Neuron (in vitro differentiated cells): ENCODE measurements at regions not wholly inside any gene's neighbourhood (a gene's known extent, or its start where the extent isn't known, plus 50 kb on each side); places are given as distances from the start of the nearest gene placed in this dataset.

ENCODE experiments used
- H2AFZ ChIP-seq: one replicate; pipeline ENCODE4 v1.6.1; 2013; ENCODE audit warnings: low read depth, mild to moderate bottlenecking, inconsistent platforms, low read length, moderate library complexity
- H3K27me3 ChIP-seq: one replicate; pipeline ENCODE4 v1.6.1; 2013; ENCODE audit warnings: low read length; ENCODE audit not compliant: insufficient read depth
- H3K36me3 ChIP-seq: one replicate; pipeline ENCODE4 v1.6.1; 2013; ENCODE audit warnings: low read length; ENCODE audit not compliant: insufficient read depth
- H3K4me1 ChIP-seq: one replicate; pipeline ENCODE4 v1.6.1; 2013; ENCODE audit warnings: low read length; ENCODE audit not compliant: insufficient read depth
- H3K4me3 ChIP-seq: 2 replicates; pipeline ENCODE4 v1.5.1; 2013; ENCODE audit warnings: mild to moderate bottlenecking, low read length, moderate library complexity
- H3K9me3 ChIP-seq: one replicate; pipeline ENCODE4 v1.6.1; 2013; ENCODE audit warnings: low read length

GRCh38 chr10:111161109-111161874 lies 84.5 kb downstream of the ADRA2A start:
- Histone ChIP-seq H3K36me3 (no peaks in the 10 kb centered on the region), H3K9me3 (no peaks in the 10 kb centered on the region), H3K4me3 (no peak overlapping the region), H2AFZ (no peak overlapping the region), H3K4me1 (no peaks in the 10 kb centered on the region), H3K27me3 (no peaks in the 10 kb centered on the region)

DNA sequence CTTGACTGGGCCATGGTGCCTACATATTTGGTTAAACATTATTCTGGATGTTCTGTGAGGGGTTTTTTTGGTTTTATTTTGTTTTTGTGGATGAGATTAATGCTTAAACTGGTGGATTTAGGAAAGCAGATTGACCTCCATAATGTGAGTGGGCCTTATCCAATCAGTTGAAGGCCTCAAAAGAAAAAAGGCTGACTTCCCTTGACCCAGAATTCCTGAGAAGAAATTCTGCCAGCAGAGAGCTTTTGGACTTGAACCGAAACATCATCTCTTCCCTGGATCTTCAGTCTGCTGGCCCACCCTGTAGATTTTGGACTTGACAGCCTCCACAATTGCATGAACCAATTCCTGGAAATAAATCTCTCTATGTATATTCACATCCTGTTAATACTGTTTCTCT lies 94.4 kb downstream of the ADRA2A start:
- Histone ChIP-seq H3K9me3 (no peaks in the 10 kb centered on the region), H2AFZ (no peak overlapping the region)

GRCh38 chr10:111175787-111176186 lies 99.0 kb downstream of the ADRA2A start:
- Histone ChIP-seq H3K27me3 (no peaks in the 10 kb centered on the region), H2AFZ (no peak overlapping the region), H3K9me3 (no peaks in the 10 kb centered on the region), H3K4me1 (no peaks in the 10 kb centered on the region), H3K36me3 (no peaks in the 10 kb centered on the region), H3K4me3 (no peak overlapping the region)

More for the DNA sequence above, 94.4 kb downstream of the ADRA2A start:
- H3K4me1 ChIP-seq, result no peaks in the 10 kb centered on the region
- H3K27me3 ChIP-seq, result no peaks in the 10 kb centered on the region
- H3K36me3 ChIP-seq, result no peaks in the 10 kb centered on the region
- no peak overlapping the region for H3K4me3 ChIP-seq

DNA sequence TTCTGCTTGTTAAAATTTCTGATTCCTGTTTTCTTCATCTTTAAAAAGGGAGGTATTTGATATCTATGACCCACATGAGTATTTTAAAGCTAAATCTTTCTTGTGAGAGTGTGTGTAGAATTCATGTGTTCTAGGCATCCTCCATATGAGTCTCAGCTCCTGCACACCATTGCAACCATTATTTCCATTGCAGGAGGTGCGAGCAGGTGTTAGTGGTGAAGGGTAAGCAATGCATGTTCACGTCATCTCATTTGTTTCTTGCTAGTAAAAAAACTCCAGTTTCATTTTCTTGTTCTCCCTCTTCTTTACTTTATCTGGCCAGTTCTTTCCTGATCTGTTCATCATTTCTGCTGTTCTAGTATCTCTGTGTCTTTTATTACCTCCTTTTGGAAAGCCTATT lies 100.5 kb downstream of the ADRA2A start:
- no peaks in the 10 kb centered on the region for H3K36me3 ChIP-seq
- no peaks in the 10 kb centered on the region for H3K9me3 ChIP-seq
- no peak overlapping the region for H3K4me3 ChIP-seq
- no peak overlapping the region for H2AFZ ChIP-seq
- H3K4me1 ChIP-seq, result no peaks in the 10 kb centered on the region
- H3K27me3 ChIP-seq, result no peaks in the 10 kb centered on the region

DNA sequence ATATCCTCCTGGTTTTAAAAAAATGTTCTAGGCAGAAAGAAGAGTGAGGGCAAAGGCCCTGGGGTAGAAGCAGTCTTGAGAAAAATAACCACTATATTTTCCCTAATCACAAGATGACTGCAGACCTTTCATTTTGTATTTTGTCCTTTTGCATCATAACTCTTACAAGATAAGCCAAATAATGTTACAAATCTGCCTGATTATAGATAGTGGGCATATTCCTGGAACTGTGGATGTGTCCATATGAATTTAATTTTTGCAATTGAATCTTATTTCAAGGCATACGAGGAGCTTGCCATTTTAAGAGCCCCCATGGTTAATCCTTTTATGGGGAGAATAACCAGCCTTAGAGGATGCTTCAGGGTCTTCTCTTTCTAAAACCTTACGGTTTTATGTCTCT lies 102.7 kb downstream of the ADRA2A start:
- no peak overlapping the region for H2AFZ ChIP-seq
- no peaks in the 10 kb centered on the region for H3K9me3 ChIP-seq
- no peaks in the 10 kb centered on the region for H3K4me1 ChIP-seq
- no peak overlapping the region for H3K4me3 ChIP-seq
- no peaks in the 10 kb centered on the region for H3K27me3 ChIP-seq
- no peaks in the 10 kb centered on the region for H3K36me3 ChIP-seq

DNA sequence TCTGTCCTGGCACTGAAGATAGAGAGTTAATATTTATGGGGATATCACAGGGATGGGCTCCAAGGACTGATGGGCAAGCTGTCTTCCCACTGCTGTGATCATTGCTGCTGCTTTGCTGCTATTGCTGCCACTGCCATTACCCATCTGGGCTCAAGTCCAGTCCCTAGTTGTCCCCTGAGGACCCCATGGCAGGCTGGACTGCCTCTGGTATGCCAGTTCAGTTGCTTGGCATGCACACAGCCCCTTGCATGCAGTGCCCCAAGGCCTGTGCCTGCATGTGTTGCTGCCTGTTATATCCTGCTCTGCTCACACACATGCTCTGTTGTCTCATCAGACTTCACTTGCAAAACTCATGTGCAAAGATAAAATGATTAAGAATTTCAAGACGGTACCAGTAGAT lies 109.5 kb downstream of the ADRA2A start:
- H3K4me1 ChIP-seq, result no peaks in the 10 kb centered on the region
- H3K27me3 ChIP-seq, result no peaks in the 10 kb centered on the region
- no peak overlapping the region for H3K4me3 ChIP-seq
- no peak overlapping the region for H2AFZ ChIP-seq
- H3K9me3 ChIP-seq, result no peaks in the 10 kb centered on the region
- H3K36me3 ChIP-seq, result no peaks in the 10 kb centered on the region

GRCh38 chr10:111187096-111187495 lies 110.3 kb downstream of the ADRA2A start:
- Histone ChIP-seq H3K4me3 (no peak overlapping the region), H3K4me1 (no peaks in the 10 kb centered on the region), H3K9me3 (no peaks in the 10 kb centered on the region), H3K36me3 (no peaks in the 10 kb centered on the region), H3K27me3 (no peaks in the 10 kb centered on the region), H2AFZ (no peak overlapping the region)

- no peaks in the 10 kb centered on the region for H3K36me3 ChIP-seq
- no peak overlapping the region for H2AFZ ChIP-seq
- H3K9me3 ChIP-seq, result no peaks in the 10 kb centered on the region
- peaks cover under 1% of the 10 kb centered on the region for H3K4me1 ChIP-seq
- H3K4me3 ChIP-seq, result no peak overlapping the region
- no peaks in the 10 kb centered on the region for H3K27me3 ChIP-seq
Measured at GRCh38 chr10:111199587-111199986, 122.8 kb downstream of the ADRA2A start.

DNA sequence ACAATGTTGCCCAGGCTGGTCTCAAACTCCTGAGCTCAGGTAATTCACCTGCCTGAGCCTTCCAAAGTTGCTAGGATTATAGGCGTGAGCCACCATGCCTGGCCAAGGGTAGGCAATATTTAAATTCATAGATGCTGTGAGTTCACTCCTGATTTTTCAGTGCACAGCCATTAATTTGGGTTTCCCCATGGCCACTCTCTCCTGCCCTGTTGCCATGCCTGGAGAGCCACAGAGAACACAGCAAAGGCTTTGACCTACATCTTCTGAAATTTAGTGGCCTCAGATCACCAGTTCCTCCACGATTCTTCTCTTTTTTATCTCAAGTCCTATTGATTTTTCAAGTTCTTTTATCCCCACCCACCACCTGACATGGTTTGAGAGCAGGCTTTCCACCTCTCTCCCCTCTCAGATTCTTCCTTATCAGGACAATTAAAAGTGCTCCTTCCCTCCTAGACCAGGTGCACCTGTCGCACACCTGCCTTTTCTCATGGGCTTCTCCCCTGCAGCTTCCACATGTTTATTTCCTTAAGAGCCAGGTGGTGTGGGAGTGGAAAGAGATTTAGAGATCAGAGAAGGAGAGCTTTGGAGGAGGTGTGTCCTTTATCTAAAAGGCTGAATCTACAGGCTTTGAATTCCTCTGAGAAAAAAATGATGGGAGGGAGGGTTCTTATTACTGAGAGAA lies 123.8 kb downstream of the ADRA2A start:
- Histone ChIP-seq H3K4me1 (peaks cover 6% of the 10 kb centered on the region), H3K36me3 (no peaks in the 10 kb centered on the region), H3K4me3 (no peak overlapping the region), H3K27me3 (no peaks in the 10 kb centered on the region), H2AFZ (no peak overlapping the region), H3K9me3 (no peaks in the 10 kb centered on the region)

GRCh38 chr10:111203615-111204014 lies 126.8 kb downstream of the ADRA2A start:
- no peak overlapping the region for H2AFZ ChIP-seq

GRCh38 chr10:111204838-111205237 lies 128.0 kb downstream of the ADRA2A start:
- Histone ChIP-seq H3K4me3 (no peak overlapping the region), H2AFZ (no peak overlapping the region), H3K9me3 (no peaks in the 10 kb centered on the region), H3K27me3 (no peaks in the 10 kb centered on the region), H3K4me1 (peaks cover 6% of the 10 kb centered on the region), H3K36me3 (no peaks in the 10 kb centered on the region)

More at GRCh38 chr10:111203615-111204014, 126.8 kb downstream of the ADRA2A start:
- Histone ChIP-seq H3K27me3 (no peaks in the 10 kb centered on the region), H3K4me3 (no peak overlapping the region), H3K36me3 (no peaks in the 10 kb centered on the region), H3K4me1 (peaks cover 6% of the 10 kb centered on the region), H3K9me3 (no peaks in the 10 kb centered on the region)

- H3K27me3 ChIP-seq, result no peaks in the 10 kb centered on the region
- H3K36me3 ChIP-seq, result no peaks in the 10 kb centered on the region
- no peak overlapping the region for H3K4me3 ChIP-seq
- no peaks in the 10 kb centered on the region for H3K9me3 ChIP-seq
- H3K4me1 ChIP-seq, result peaks cover 6% of the 10 kb centered on the region
- H2AFZ ChIP-seq, result no peak overlapping the region
Measured at GRCh38 chr10:111206521-111206920, 129.7 kb downstream of the ADRA2A start.

DNA sequence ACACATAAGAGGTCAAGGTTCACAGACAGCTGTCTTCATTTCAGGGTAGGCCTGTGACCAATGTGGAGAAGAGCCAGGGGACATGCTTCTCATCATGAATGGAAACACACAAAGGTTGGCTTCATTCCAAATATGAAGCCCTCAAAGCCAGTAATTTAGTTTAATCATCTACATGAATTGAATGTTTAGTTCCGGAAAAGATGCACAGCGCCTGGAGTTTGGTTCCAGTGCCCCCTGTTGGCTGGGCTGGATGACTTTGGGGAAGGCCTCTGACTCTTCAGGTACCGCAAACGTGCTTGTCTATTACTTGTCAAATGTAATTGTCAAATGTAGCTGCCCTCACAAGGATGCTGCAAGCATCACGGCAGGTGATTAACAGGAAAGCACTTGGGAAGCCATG lies 130.7 kb downstream of the ADRA2A start:
- Histone ChIP-seq H2AFZ (no peak overlapping the region), H3K36me3 (no peaks in the 10 kb centered on the region), H3K4me3 (no peak overlapping the region), H3K27me3 (no peaks in the 10 kb centered on the region), H3K9me3 (no peaks in the 10 kb centered on the region), H3K4me1 (peaks cover 6% of the 10 kb centered on the region)
